Fibroblast of skin of scalp (primary cell): ENCODE measurements at regions not wholly inside any gene's neighbourhood (a gene's known extent, or its start where the extent isn't known, plus 50 kb on each side); places are given as distances from the start of the nearest gene placed in this dataset.
A peak's percentile ranks its signal among the peaks of the same experiment; 100 is the strongest.

Experiments
- DNase-seq: peaks from one replicate; pipeline ENCODE4 v3.0.0-alpha.2; 2013

GRCh38 chr2:145155196-145155595 lies 635.3 kb upstream of the ZEB2 start:
- no peak for DNase-seq

GRCh38 chr2:145154731-145155130 lies 634.8 kb upstream of the ZEB2 start:
- DNase-seq: no peak

GRCh38 chr2:145146691-145147090 lies 626.8 kb upstream of the ZEB2 start:
- DNase-seq: no peak

GRCh38 chr2:145144131-145144728 lies 624.3 kb upstream of the ZEB2 start:
- no peak for DNase-seq

GRCh38 chr2:145141981-145142380 lies 622.1 kb upstream of the ZEB2 start:
- no peak for DNase-seq

GRCh38 chr2:145140658-145141057 lies 620.7 kb upstream of the ZEB2 start:
- no peak for DNase-seq

- DNase-seq: no peak
Measured at GRCh38 chr2:145138626-145139025, 618.7 kb upstream of the ZEB2 start.

GRCh38 chr2:145137901-145138300 lies 618.0 kb upstream of the ZEB2 start:
- no peak for DNase-seq

GRCh38 chr2:145137211-145137610 lies 617.3 kb upstream of the ZEB2 start:
- no peak for DNase-seq

- no peak for DNase-seq
Measured at GRCh38 chr2:145136702-145137101, 616.8 kb upstream of the ZEB2 start.

- no peak for DNase-seq
Measured at GRCh38 chr2:145126146-145126545, 606.2 kb upstream of the ZEB2 start.

GRCh38 chr2:145124085-145124484 lies 604.2 kb upstream of the ZEB2 start:
- DNase-seq: no peak

GRCh38 chr2:145123606-145124005 lies 603.7 kb upstream of the ZEB2 start:
- no peak for DNase-seq

GRCh38 chr2:145119225-145119624 lies 599.3 kb upstream of the ZEB2 start:
- DNase-seq: no peak

- peak; percentile 79 for DNase-seq
Measured at GRCh38 chr2:145116834-145117725, 597.2 kb upstream of the ZEB2 start.

- DNase-seq: peak; percentile 15
Measured at GRCh38 chr2:145116056-145116455, 596.1 kb upstream of the ZEB2 start.

- DNase-seq: peak; percentile 34
Measured at GRCh38 chr2:145114726-145115125, 594.8 kb upstream of the ZEB2 start.

GRCh38 chr2:145112467-145112866 lies 592.5 kb upstream of the ZEB2 start:
- DNase-seq: no peak

- peak; percentile 77 for DNase-seq
Measured at GRCh38 chr2:145110668-145111356, 590.9 kb upstream of the ZEB2 start.

GRCh38 chr2:145108959-145109710 lies 589.2 kb upstream of the ZEB2 start:
- DNase-seq: no peak

- DNase-seq: peak; percentile 75
Measured at GRCh38 chr2:145108361-145108778, 588.5 kb upstream of the ZEB2 start.

GRCh38 chr2:145106293-145106692 lies 586.4 kb upstream of the ZEB2 start:
- DNase-seq: no peak

GRCh38 chr2:145102706-145103105 lies 582.8 kb upstream of the ZEB2 start:
- DNase-seq: no peak
